ENCODE measurements at regions not wholly inside any gene's neighbourhood (a gene's known extent, or its start where the extent isn't known, plus 50 kb on each side); places are given as distances from the start of the nearest gene placed in this dataset.
"Not testable (repeated sequence)": the region's sequence is repeated elsewhere in the genome, so short reads cannot be mapped to it uniquely, and the experiment has no call there.

DNA sequence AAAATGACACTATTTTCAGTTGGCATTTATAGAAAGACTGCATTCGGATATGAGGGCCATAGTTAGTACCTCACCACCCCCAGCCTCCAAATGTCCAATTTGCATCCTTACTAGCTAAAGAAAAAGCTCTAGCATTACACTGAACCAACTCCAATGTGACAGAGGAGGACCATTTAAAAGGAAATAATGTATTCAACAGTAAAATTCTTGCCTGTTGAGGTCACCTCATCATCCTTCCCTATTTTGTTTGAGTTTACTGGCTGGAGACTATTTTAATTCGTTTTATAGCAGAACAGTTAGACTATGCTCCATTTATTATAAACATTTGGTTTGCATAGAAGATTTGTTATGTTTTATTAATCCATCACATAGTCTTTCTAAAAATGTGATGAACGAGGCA lies 88.2 kb upstream of the PPARGC1A start:
- no peak for DNase-seq

DNA sequence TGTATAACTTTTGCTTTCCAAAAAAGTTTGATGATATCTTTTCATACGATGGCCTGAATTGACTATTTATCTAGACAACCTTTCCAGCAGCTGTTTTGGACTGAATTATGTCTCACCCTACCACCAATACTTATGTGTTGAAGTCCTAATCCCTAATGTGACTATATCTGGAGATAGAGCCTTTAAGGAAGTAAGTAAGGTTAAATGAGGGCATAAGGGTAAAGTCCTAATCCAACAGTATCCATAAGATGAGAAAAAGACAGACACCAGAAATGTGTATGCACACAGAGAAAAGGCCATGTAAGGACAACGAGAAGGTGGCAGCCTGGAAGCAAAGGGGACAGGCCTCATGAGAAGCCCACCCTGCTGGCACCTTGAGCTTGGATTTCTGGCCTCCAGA lies 86.6 kb upstream of the PPARGC1A start:
- DNase-seq: no peak

DNA sequence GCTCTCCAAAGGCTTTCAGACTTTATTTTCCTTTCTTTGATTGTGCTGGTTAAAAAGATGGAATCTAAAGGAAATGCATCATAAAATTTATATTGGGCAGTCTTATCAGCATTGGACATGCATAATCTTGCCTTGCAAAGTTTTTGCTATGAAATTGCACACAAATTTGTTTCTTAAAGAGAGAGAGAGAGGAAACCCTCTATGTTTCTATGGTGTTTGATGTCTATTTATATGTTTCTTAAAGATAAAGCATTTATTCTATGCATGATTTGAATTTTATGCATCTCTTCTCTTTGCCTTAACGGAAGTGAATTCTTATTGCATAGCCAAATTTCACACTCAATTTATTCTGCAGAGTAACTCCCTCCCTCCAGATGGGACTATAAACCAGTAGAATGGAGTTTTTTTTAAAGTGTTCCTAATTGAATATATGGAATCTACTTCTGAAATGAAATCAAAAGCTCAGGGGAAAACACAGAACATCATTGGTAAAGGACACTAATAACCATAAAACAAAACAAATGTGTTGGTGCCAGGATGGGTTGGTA lies 83.5 kb upstream of the PPARGC1A start:
- DNase-seq: no peak

DNA sequence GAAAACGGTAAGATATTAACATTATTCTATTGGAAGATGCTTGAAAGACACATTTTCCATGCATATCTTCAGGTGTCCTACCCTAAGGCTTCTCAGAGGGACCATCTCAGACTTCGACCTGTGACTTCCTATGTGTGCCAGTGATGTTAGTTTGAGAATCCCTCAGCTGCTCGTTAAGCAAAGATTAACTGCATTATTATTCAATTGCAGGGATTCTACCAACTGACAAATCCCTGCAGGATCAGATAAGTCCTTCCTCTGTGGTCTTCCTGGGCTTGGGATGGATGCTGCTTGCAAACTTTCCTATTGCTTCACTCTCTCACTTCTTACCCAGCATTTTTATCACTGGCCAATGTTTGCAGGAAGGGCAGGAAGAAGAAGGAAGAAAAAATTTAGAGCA lies 83.0 kb upstream of the PPARGC1A start:
- DNase-seq: no peak

DNA sequence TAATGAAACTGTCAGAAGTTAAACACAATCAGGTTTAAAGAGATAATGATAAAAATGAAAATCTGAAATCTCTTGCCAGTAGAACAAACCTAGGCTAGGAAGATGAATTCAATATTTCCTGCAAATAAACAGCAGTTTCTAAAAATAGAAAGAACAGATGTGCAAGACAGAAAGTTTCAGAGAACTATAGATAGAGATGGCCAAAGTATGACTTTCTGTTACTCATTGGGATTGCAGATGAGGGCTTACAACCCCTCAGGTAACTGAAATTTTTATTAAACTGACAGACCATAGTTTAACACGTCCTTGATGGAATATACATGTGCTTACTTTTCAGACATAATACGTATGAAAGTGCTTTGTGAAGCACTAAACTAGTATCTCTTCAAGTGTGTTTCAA lies 82.3 kb upstream of the PPARGC1A start:
- no peak for DNase-seq

DNA sequence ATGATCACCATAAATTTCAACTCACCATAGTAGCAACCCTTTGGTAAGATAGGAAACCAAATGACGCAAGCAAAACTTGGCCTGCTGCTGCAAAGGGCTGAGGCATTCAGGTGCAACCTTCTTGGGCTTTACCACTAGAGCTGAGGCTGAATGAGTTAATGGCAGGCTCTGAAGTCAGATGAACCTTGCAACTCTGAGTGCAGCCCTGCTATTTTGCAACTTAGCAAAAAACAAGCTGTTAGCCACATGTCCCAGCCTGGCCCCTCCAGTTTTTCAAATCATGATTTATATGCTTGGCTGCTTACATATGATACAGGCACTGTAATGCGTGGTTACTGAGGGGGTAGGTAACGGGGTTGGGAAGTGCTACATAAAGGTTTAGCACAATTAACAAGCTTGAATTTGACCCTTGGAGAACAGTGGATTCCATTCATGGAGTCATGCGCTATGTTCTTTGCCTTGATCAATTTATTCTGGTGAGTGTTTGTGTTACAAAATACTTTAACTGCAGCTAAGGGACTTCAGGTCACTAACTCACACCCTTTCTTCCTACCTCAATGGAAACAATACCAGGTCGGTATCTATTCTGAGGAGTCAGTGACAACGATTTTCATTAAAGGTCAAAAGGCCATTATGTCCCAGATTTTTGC lies 80.5 kb upstream of the PPARGC1A start:
- no peak for DNase-seq

DNA sequence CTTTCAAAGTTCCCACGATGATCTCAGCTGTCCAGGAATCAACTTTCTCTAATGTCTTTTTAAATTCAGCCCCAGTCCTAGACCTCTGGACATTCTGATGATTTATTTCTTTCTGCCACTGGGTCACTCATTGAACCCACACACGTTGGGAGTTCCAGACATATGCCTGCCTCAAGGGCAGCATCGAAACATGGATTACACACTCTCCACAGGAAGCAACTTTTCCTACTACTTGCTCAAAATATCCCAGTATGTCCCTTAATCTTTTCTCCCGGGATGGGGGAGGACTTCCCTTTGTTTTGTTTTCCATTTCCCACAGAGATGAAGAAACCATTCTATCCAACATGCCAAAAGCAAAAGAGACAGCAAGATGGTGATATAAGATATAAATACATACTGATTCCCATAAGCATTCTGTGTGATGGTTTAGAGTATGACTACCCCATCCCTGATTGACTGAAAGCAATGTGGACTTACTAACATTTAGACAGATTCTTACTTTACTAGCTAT lies 79.8 kb upstream of the PPARGC1A start:
- no peak for DNase-seq

DNA sequence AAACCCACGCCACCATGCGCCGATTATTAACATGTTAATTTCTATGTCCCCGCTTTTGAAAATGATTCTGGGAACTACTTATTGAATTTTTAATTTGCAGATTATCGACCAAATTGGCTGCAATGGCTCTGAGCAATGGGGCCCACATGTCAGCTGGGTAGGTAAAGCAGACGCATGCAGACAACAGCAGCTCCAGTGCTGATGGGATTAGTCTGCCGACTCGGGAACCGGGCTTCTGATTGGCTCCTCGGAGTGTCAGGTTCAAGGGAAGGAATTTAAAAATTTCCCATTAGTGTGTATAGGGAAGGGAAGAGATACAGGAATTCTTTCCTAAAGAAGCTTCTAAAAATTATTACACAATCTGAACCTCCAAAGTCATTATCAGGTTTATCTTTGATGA lies 77.4 kb upstream of the PPARGC1A start:
- no peak for DNase-seq

DNA sequence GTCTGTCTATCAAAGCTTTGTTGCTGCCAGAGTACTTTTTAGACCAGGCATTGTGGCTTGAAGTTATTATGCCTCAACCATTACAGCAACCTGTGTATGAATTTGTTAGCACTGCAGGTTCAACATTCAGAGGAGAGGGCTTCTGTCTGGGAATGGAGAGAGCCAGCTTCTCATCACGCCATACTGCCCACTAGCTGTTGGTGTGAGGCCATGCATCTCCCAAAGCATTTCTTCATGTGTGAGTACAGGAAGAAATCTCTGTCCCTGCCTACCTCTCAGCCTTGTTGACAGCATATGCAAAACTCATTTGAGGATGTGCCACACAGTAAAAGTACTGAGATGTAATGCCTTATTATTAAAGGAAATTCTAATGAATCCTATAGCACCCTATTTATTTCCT lies 76.9 kb upstream of the PPARGC1A start:
- DNase-seq: no peak

DNA sequence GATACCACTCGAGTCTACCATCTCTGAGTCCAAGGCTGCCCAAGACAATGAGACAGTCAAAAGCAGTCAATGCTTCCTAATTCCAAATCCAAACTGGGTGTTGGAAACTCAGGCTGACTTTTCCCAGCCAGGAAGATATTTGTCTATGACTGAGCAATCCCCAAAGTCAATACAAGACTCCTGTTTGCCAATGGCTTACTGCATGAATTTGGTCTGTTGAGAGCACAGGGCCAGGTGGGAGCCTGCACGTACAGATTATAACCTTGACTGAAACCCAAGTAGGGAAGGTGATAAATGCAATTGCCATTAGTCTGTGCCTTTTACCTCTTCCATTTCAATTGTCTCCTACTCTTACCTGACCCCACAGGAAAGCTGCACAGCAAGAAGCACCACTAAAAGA lies 72.6 kb upstream of the PPARGC1A start:
- no peak for DNase-seq

DNA sequence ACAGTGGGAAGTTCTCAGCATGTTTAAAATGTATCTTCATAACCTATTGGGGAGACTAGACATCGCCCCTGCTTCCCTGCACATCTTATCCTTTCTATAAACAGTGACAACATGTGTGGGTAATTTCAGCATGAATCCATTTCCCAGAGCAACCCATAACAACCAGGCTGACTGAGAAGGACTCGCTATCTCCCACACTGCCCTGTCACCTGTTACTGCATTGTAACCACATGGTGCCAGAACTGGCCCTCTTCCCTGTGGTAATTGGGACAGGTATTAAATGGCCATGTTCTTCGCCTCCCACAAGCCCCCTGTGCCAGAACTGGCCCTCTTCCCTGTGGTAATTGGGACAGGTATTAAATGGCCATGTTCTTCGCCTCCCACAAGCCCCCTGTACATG lies 71.5 kb upstream of the PPARGC1A start:
- not testable (repeated sequence) for DNase-seq

DNA sequence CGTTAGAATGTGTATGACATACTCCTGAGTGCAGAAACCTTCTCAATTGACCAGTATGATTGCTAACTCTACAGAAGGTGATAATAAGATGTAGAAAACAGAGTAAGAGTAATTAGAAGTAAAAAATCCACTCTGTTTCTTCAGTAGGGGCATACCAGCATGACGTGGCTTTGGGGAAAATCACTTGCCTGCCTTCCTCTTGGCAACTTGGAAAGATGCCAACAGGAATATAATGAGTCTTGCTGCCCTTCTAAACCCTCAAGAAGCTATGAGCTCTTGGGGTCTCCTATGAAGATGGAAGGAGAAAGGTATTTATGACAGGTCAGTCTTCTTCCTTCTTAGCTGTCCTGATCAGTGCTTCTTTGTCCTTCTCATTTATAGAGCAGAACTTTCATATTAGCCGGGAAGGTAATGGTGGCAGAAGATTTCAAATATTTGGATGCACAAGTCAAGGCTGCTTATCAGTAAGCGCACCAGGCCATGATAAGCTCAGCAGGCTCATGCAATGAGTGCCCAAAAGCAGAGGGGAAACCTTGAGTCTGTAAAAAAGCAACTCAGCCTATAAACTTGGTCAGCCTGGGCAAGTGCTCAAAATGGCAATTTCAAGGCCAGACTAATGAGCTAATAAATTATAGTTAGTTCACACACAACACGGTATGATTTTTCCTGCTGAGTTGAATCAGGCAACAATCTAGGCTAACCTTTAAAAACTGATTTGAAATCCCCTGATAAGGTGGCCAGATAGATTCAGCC lies 69.7 kb upstream of the PPARGC1A start:
- DNase-seq: no peak

DNA sequence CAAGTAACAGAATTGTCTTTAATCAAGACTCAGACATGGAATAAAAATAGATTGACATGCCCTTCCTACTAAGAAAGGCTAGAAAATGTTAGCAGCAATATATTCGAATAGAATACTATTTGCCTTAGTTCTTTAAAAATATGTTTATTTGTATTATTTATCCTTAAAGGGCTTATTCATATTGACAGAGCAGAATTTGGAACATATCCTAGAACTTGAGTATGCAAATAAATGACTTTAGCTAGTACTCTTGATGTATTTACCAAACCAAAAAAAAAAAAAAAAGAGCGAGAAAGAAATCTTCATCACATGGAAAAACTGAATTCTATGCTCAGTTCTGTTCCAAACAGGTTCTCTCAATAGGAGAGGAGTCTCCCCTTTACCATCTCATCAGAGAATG lies 68.9 kb upstream of the PPARGC1A start:
- no peak for DNase-seq

DNA sequence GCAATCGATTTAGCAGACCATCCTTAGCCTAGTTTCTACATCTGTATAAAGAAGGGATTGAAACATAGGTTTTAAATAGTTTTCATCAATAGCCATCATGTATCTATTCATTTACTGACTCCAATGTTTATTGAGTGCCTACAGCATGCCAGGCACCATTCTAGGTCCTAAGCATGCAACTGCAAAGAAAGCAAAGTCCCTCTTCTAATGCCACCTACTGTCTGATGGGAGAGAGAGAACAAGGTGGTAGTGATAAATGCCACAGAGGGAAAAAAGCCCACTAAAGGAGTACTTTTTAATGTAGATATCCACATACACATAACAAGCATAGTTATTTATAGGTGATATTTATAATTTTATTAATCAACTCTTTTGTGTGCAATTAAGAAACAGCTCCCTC lies 67.6 kb upstream of the PPARGC1A start:
- DNase-seq: no peak

DNA sequence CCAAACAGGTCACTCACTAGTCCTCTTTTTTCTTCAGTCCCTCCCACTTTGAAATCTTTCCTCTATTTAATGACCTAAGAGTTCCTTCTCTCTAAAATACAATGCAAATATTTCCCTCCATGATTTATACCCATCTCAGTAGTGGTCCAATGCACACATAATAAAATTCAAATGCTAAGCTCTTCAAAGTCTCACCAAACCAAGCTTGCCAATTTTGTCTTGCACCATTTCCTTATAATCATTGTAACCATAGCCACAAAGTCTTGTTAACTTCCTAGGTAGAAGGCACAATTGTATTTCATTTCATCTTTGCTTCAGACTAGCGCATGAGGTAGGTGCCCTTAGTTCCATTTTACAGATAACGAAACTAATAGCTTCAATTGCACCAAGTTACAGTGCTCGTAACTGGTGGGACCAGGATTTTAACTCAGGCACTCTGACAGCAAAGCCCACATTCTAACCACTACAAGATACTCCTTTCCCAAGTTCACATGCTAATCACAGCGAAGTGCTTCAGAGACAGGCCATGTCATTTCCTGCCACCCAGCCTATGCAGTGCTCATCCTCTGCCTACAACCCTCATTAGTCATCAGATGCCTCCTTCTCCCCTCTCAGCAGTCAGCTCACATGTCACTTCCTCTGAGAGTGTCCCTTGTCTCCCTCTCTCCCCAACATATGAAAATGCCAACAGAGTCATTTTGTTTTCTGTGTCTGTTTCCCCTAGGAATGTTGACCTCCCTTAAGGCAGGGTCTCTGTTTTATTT lies 66.9 kb upstream of the PPARGC1A start:
- no peak for DNase-seq

DNA sequence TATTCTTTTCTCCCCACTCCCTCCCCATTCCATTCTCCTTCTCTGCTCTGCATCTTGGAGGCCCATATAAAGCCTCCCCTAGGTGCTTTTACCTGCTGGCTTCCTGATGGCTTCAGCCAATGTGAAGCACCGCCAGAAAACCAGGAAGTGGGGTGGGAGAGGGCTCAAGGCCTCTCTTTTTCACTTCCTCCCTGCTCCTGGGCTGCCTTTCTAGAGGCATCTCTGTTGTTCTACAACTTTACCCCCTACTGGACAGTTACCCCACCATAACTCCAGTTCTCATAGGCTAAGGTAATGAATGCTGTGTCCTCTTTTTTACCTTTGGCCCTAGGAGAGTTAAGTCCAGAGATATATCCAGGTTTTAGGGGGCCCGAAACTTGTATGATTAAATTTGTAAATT lies 62.4 kb upstream of the PPARGC1A start:
- DNase-seq: no peak

DNA sequence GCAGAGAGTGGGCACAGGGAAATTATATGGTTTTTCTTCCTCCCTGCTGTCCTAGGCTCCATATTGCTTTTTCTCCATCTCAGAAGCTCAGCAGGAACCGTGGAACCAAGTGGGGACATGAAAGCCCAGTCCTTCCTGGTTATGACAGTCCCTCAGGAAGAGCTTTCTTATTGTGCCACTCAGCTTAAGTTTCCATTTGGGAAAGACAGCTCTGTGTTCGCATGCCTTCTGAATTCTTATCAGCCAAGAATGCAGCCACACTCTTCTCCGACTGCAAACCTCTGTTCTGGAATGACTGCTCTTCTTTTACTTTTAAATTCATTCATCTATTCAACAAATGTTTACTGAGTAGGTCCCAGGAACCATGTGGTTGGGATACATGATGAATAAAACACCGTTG lies 58.0 kb upstream of the PPARGC1A start:
- DNase-seq: no peak

DNA sequence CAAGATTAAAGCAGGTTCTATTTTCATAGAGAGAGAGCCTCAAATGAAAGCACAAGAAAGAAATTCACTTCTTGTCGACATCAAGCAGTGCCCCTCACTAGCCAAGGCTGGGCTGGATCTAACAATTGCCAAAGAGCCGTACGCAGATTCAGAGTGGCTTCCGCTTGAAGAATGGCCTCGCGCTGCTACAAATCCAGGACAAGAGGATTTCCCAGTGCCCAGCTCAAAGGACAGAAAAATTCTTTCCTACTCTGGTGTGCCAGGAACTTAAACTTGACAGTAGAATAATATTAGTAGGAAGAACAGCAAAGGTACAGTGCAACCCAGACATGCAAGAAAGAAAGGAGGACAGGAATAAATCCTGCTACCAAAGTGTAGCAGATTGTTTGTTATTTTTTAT lies 56.5 kb upstream of the PPARGC1A start:
- no peak for DNase-seq

DNA sequence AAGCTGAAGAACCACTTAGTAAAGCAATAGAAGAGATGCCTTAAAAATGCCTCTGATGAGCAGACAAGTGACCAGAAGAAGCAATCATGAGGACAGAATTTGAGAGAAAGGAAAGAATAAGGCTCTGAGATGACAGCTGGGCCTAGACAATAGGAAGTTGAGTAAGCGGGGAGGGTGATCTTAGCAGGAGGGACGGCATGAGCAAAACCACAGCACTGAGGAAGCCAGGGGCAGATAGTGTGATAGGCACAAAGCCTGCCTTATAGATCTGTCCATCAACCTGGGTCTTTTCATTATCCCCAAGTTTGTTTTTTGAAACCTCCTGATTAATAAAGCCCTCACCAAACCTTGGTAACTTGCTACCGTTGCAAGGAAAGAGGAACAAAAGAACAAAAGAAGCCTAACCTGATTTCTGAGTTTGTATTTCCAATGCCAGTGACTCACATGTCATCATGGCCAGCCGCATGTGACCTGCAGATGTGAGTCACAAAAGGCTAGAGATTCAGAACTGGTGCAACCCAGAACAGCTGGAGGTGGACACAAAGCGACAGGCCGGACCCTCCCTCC lies 55.7 kb upstream of the PPARGC1A start:
- no peak for DNase-seq

DNA sequence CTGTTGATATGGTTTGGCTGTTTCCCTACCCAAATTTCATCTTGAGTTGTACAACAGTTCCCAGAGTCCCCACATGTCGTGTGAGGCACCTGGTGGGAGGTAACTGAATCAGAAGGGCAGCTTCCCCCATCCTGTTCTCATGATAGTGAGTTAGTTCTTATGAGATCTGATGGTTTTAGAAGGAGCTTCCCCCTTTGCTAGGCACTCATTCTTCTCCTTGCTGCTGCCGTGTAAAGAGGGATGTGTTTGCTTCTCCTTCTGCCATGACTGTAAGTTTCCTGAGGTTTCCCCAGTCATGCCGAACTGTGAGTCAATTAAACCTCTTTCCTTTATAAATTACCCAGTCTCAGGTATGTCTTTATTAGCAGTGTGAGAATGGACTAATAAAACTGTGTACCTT lies 54.7 kb upstream of the PPARGC1A start:
- DNase-seq: not testable (repeated sequence)

DNA sequence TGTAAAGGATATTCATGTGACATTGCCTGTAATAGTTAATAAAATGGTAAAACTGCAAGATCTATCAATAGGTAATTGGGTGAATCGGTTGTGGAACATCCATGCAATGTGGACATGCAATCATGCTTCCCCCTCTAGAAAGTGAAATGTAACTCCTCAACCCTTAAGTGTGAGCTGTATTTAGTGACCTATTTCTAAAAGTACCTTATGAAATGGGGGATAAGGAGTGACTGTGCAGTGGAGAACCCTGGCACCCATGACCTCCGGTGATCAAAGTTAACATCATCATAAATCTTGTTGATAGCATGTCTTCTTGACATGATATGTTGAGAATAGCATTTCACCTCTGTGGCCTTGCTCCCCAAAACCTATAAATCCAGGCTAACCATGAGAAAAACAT lies 53.6 kb upstream of the PPARGC1A start:
- DNase-seq: no peak

DNA sequence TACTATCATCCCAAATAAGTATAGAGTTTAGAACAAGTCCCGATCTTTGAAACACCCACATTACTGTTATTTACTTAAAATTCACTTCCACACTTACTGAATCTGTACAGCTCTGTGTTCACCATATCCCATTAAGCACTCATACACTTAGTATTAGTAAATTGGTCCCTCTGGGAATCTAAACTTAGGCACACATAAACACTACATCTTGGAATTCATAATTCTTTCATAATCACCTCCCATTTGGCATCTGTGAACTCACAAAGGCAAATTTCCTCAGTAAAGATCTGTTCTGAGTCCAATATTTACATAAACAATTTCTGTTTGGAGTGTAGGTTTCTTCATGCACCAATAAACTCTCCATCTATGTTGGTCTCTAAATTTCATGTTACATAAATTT lies 52.6 kb upstream of the PPARGC1A start:
- no peak for DNase-seq
